ENCODE measurements at regions not wholly inside any gene's neighbourhood (a gene's known extent, or its start where the extent isn't known, plus 50 kb on each side); places are given as distances from the start of the nearest gene placed in this dataset.
"Not testable (repeated sequence)": the region's sequence is repeated elsewhere in the genome, so short reads cannot be mapped to it uniquely, and the experiment has no call there.

DNA sequence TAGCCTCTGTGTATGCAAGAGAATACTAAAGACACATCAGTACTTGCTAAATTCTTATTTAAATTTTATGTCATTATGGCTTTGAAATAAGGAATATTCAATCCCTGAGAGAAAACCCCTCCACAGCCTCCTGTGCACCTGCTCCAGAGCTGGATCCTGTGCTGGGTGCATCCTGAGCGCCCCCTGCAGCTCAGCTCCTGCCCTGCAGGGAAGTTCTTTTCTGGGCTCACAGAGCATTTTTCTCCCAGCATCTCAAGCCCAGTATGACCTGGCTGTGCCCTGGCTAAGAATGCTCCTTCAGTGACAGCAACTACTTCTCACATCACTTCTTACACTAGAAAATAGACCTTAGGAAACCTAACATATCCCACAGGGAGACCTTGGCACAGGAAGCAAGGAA lies 1211.7 kb downstream of the TMEM121 start:
- ATAC-seq: no peak
- Histone ChIP-seq H3K4me3 (replicated peaks in 1 of 3; ENCODE audit: insufficient read depth in 1 of 3, low read depth in 2 of 3, low read length in 3 of 3) (no peak overlapping the region), H3K4me1 (ENCODE audit: insufficient read depth, low read length) (no peaks in the 10 kb centered on the region), H4K20me1 (ENCODE audit: insufficient read depth, low read length) (no peaks in the 10 kb centered on the region), H3K79me2 (ENCODE audit: insufficient read depth, low read length) (no peaks in the 10 kb centered on the region), H3K27me3 (ENCODE audit: control insufficient read depth in 1 of 2, insufficient read depth in 2 of 2, low read length in 2 of 2) (no peaks in the 10 kb centered on the region), H3K4me2 (ENCODE audit: low read depth, low read length) (no peak overlapping the region), H3K9me3 (ENCODE audit: low read length) (no peaks in the 10 kb centered on the region), H2AFZ (ENCODE audit: low read length) (no peak overlapping the region), H3K27ac (ENCODE audit: extremely low read length, insufficient read depth, low read length) (no peak overlapping the region), H3K9ac (ENCODE audit: insufficient read depth, low read depth, low read length) (no peak overlapping the region), H3K36me3 (replicated peaks in 1 of 2; ENCODE audit: control insufficient read depth in 1 of 2, insufficient read depth in 2 of 2, low read length in 2 of 2) (no peaks in the 10 kb centered on the region)
- FAIRE-seq: no peak
- in situ Hi-C loops (cut with HindIII; ENCODE audit: extremely low pct_ligation_motif_present, low pct_unique_long_range_greater_than_20kb): no loop called here
- ChIA-PET CTCF (ENCODE audit: low intra/inter-chr PET ratio, low total read pairs) (no interaction called here), POLR2A (no interaction called here)
- BruUV-seq (replicated peaks): no TSS peak
- intact Hi-C loops (cut with micrococcal nuclease; ENCODE audit: unreplicated experiment): no loop called here
- DNase-seq (ENCODE audit: low spot score): no peak
- TF ChIP-seq RBM22 (optimal IDR thresholded peaks at IDR 0.05; ENCODE audit: low read length): no peak
- no CpG with 5 or more reads among the region's 1 CpG for WGBS (ENCODE audit: low lambda C conversion rate)

- H4K20me1 ChIP-seq (ENCODE audit: insufficient read depth, low read length); H3K9me3 ChIP-seq (ENCODE audit: low read length); POLR2A ChIA-PET; H3K27ac ChIP-seq (ENCODE audit: extremely low read length, insufficient read depth, low read length); CTCF ChIA-PET (ENCODE audit: low intra/inter-chr PET ratio, low total read pairs); DNase-seq (ENCODE audit: low spot score); H2AFZ ChIP-seq (ENCODE audit: low read length); ATAC-seq; H3K4me2 ChIP-seq (ENCODE audit: low read depth, low read length); H3K79me2 ChIP-seq (ENCODE audit: insufficient read depth, low read length); BruUV-seq (replicated peaks); FAIRE-seq; H3K9ac ChIP-seq (ENCODE audit: insufficient read depth, low read depth, low read length); H3K4me3 ChIP-seq (replicated peaks in 1 of 3; ENCODE audit: insufficient read depth in 1 of 3, low read depth in 2 of 3, low read length in 3 of 3); intact Hi-C loops (cut with micrococcal nuclease; ENCODE audit: unreplicated experiment); H3K36me3 ChIP-seq (replicated peaks in 1 of 2; ENCODE audit: control insufficient read depth in 1 of 2, insufficient read depth in 2 of 2, low read length in 2 of 2); H3K4me1 ChIP-seq (ENCODE audit: insufficient read depth, low read length); H3K27me3 ChIP-seq (ENCODE audit: control insufficient read depth in 1 of 2, insufficient read depth in 2 of 2, low read length in 2 of 2); in situ Hi-C loops (cut with HindIII; ENCODE audit: extremely low pct_ligation_motif_present, low pct_unique_long_range_greater_than_20kb): not testable (repeated sequence)
- no CpG with 5 or more reads among the region's 9 CpGs for WGBS (ENCODE audit: low lambda C conversion rate)
These were observed 1212.3 kb downstream of the TMEM121 start for GRCh38 chr14:106738598-106739258.

Measured in HepG2 (cell line).